ENCODE measurements at regions not wholly inside any gene's neighbourhood (a gene's known extent, or its start where the extent isn't known, plus 50 kb on each side); places are given as distances from the start of the nearest gene placed in this dataset.

DNA sequence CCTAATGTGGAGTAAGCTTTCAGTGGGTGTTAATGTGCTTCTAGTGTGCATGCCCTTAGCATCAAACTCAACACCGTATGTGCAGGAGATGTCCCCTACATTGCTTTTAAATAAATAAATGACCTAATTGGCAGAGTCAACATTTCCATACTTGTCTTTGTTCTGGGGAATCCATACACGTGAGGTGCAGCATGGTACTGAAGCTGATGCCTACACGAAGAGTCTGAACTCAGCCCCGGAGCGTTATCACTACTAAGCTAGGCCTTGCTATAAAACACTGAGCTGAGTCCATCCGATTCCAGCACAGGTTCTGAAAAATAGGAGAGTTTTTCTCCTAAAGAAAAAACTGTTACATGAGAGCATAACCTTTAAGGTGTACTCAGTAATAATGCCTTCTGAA is 125.0 kb upstream of the DYRK2 start:
- TF ChIP-seq, protein P1, sequence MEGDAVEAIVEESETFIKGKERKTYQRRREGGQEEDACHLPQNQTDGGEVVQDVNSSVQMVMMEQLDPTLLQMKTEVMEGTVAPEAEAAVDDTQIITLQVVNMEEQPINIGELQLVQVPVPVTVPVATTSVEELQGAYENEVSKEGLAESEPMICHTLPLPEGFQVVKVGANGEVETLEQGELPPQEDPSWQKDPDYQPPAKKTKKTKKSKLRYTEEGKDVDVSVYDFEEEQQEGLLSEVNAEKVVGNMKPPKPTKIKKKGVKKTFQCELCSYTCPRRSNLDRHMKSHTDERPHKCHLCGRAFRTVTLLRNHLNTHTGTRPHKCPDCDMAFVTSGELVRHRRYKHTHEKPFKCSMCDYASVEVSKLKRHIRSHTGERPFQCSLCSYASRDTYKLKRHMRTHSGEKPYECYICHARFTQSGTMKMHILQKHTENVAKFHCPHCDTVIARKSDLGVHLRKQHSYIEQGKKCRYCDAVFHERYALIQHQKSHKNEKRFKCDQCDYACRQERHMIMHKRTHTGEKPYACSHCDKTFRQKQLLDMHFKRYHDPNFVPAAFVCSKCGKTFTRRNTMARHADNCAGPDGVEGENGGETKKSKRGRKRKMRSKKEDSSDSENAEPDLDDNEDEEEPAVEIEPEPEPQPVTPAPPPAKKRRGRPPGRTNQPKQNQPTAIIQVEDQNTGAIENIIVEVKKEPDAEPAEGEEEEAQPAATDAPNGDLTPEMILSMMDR (IDR thresholded peaks at IDR 0.05) = no peak
- TF ChIP-seq EP300 (IDR thresholded peaks at IDR 0.05) (no peak), POLR2A (IDR thresholded peaks at IDR 0.05) (no peak), POLR2AphosphoS5 (IDR thresholded peaks at IDR 0.05) (no peak)

Measured in stomach (tissue), 4 donors.